DMS114 treated with DMSO at 0.1 percent for 48 hours (cell line): ENCODE measurements at regions not wholly inside any gene's neighbourhood (a gene's known extent, or its start where the extent isn't known, plus 50 kb on each side); places are given as distances from the start of the nearest gene placed in this dataset.
"Not testable (repeated sequence)": the region's sequence is repeated elsewhere in the genome, so short reads cannot be mapped to it uniquely, and the experiment has no call there.

Experiments used
- DNase-seq: peaks from one replicate; lab custom pipeline; 2025; ENCODE audit not compliant: unreplicated experiment; lab: John Stamatoyannopoulos, UW

GRCh38 chr3:181610083-181610972, 101.4 kb upstream of the SOX2 start:
- no peak for DNase-seq

DNA sequence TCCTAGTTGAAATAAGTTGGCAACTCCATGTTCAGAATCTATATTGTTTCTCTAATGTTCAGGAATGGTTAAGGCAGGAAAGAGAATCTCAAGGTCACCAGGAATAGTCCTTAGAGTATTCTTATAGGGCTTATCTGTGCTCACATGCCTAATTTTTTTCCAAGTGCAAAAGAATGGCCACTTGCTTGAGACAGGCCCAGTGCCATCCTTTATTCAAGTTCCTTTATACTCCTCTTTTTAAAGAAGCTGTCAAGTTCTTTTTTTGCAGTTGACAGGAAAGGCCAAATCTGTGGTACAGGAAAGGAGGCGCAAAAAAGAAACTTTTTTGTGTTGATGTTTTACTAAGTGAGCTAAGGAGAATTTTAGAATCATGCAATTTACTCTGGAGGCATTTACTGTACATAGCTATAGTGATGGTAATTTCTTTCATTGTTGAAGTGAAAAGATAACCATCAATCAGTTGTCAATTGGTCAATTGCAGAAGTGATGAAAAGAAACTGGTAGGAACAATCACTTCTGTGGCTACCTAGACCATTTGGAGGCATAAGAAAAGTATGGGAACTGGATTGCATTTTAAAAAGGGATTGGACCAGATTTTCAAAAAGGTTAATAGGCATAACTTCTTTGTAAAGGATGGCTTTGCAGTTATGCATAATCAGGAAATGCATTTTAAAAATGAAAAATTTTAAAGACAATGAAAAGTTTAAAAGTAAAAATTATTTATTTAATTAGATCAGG, 102.5 kb upstream of the SOX2 start:
- DNase-seq, result no peak

DNA sequence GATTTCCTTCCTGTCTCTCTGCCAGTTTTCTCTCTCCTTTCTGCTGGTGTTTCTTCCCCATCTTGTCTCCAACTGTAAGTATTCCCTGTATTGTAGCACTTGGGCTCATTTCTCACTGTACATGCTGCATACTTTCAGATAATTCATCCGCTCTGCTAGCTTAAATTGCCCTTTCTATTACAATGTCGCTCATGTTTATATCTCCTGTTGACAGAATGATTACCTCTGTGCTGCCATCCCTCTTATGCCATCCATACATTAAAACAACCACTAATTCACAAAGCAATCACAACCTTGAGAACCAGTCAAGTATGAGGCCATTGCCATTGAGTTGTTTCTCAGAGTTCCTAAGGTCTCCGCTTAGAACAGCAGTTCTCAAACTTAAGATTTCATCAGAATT, 107.5 kb upstream of the SOX2 start:
- DNase-seq, result no peak

- no peak for DNase-seq
Measured at GRCh38 chr3:181596126-181596525, 115.6 kb upstream of the SOX2 start.

DNA sequence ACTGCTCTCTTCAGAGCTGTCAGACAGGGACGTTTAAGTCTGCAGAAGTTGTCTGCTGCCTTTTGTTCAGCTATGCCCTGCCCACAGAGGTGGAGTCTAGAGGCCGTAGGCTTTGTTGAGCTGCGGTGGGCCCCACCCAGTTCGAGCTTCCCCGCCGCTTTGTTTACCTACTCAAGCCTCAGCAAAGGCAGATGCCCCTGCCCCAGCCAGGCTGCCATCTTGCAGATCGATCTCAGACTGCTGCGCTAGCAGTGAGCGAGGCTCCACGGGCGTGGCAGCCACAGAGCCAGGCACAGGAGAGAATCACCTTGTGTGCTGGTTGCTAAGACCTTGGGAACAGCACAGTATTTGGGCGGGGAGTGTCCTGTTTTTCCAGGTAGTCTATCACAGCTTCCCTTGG, 120.8 kb upstream of the SOX2 start:
- DNase-seq, result not testable (repeated sequence)

GRCh38 chr3:181582619-181583018, 129.1 kb upstream of the SOX2 start:
- no peak for DNase-seq

DNA sequence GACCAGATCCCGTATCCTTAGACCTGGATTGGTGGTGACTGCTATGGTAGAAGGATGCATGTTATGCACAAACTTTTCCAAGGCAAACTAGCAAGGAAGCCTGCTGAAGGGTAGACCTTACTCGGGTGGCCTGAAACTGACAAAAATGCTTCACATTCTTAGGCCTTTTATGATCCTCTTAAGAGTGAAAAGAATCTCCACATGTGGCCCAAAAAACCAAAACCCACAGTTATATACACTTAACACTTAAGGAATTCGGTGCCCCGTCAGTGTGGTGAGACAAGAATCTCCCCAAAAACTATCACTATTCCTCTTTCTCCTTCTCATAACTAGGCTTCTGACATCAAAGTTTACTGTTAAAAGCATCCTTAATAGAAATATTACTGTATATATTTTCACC, 130.1 kb upstream of the SOX2 start:
- no peak for DNase-seq

- DNase-seq, result no peak
Measured at GRCh38 chr3:181578743-181579142, 133.0 kb upstream of the SOX2 start.

GRCh38 chr3:181572432-181572831, 139.3 kb upstream of the SOX2 start:
- no peak for DNase-seq

DNA sequence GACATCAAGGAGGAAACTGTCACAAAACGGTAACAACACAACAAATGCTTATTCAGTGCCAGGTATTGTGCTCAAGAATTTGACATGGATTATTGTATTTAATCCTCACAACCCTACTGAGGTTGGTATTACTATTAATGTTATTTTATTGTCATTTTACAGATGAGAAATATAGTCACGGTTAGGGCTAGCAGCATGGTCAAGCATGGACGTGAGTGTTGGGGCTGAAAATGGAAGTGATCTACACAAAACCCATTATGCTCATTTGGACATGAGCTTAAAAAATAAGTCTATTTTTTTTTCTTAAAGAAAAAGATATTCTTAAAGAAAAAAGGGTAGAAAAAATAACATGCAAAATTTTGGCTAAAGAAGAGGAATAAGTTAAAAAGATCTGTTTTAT, 141.3 kb upstream of the SOX2 start:
- no peak for DNase-seq

DNA sequence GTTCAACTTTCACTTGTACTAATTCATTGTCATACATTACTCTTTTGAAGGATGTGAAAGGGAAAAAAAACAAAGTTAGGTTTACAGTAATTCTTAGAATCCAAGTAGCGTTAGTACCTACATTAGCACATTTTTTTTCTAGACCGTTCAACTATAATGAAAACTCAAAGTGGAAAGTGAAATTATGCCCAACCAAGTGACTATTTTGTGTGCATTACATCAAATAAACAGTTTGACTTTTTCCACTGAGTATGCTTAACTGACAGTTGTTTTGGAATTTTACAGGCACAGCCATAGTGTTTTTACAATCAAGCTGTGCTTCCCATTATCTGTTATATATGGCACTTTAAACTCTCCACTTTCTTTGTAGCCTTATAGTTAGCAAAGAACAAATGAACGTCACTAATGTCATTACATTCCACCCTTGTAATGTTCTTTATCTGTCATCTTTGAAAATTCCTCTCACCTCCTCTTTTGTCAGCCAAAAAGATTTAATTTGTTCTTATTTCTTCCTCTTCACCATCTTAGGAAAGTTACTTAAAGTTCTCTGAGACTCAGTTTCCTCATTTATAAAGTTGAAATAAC, 142.3 kb upstream of the SOX2 start:
- no peak for DNase-seq

DNA sequence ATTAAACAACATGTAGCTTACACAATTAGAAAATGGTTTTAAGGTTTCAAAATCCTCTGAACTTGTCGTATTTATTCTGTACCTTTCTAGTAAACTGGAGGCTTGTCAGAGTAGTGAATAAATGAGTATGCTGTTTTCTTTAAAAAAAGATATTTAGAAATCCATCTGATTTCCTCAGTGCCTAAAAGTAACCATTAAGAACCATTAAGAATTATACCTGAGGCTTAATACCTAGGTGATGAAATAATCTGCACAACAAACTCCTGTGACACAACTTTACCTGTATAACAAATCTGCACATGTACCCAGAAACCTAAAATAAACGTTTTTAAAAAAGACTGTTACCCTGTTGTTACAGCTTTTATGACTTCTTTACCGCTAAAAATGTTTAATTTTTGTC, 143.0 kb upstream of the SOX2 start:
- DNase-seq, result no peak

GRCh38 chr3:181568248-181568647, 143.5 kb upstream of the SOX2 start:
- no peak for DNase-seq

- no peak for DNase-seq
Measured at GRCh38 chr3:181567311-181568075, 144.2 kb upstream of the SOX2 start.

DNA sequence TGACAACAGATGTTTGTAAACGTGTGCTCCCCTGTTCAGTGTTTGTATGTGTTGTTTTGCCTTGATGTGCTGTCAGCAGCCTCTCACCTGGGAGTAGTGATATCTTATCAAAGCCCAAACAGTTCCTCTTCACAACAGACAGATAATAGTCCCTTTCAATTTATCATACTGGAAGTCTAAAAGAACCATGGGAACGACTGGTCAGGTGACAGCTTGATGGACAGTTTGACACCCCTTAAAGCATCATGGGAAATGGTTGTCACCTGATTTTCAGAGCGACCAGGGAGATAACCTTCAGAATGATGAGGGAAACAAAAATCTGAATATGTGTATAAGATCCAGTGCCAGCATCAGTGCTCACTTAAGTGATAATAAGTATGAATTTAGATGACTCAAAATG, 146.3 kb upstream of the SOX2 start:
- DNase-seq, result no peak

- no peak for DNase-seq
Measured at GRCh38 chr3:181564222-181564621, 147.5 kb upstream of the SOX2 start.

GRCh38 chr3:181561139-181562031, 150.3 kb upstream of the SOX2 start:
- no peak for DNase-seq

DNA sequence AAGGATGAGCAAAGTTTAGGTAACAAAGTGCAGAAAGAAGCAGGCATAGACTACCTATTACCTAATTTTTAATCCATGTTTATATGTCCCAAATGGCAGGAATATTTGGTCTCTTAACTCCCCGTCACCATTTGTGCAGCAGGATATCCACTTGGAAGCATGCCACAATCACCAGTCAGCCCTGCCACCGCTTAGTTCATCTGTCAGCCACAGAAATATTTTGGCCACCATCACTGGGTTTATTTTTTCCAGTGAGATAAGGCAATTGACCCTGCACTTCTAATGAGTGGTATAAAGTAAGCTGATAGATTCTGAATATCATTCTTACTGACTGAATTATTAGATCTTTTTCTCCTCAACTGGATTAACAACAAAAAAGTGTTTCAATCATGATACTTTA, 152.9 kb upstream of the SOX2 start:
- no peak for DNase-seq

DNA sequence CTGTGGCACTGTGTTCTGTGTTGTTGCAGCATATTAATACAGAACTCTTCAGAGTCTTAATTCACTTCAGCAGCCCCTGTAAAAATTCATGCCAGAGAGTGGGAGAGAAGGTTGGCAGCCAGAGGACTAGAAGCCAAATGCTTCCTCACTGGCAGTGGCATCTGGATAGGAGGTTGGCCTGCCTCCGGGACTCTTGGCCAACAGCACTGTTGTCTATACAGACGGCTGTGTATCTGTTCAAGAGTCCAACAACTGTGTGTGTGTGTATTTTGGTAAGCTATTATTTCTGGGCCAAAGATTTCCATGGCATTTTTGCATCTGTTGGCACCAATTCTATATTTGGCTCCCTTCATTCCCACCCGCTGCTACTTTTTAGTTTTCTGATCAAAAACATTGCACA, 156.0 kb upstream of the SOX2 start:
- DNase-seq, result no peak

DNA sequence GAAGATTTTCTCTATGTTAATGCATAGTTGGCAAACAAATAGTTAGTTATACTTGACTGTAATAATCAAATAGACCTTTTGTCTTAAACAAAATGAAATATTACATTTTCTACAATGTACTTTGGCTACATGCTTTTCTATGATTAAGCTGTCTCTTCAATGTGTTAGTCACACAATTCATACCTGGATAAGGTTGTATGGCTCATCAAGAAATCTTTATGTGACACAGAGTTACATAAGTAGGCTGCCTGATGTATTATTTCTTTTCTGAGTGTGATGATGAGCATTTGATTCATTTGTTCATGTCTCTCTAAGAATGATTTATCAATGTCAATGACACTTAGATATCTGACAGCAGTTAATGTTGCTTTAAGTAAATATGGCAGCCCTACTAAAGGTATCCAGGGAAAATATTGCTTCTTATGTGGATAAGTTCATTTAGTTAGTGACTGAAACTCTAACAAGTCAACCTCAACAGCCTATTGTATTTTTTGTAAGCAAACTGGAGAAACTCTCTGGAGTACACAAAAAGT, 157.4 kb upstream of the SOX2 start:
- no peak for DNase-seq
